Upper lobe of left lung (tissue), 6 donors: ENCODE measurements at regions not wholly inside any gene's neighbourhood (a gene's known extent, or its start where the extent isn't known, plus 50 kb on each side); places are given as distances from the start of the nearest gene placed in this dataset.

ENCODE experiments used
- ATAC-seq, 2 donors: fragments of 200-7000 bp; cut with Tn5 transposase; one replicate each; pipeline ENCODE4 v1.9.1; 2022; ENCODE audit warnings: mild to moderate bottlenecking in 2 of 2, moderate library complexity in 2 of 2; ENCODE audit not compliant: low FRiP score in 2 of 2
- DNase-seq, 2 donors: peaks; one replicate each; pipeline ENCODE4 v3.0.0-alpha.2; 2019 to 2020
- H3K27ac ChIP-seq, 4 donors: fragments of 200-600 bp; sonication (generic); one replicate each; pipeline ENCODE4 v1.5.1; 2016 to 2019
- H3K27me3 ChIP-seq, 4 donors: fragments of 200-600 bp; sonication (generic); one replicate each; pipeline ENCODE4 v1.5.1; 2017 to 2019
- H3K36me3 ChIP-seq, 4 donors: fragments of 200-600 bp; sonication (generic); one replicate each; pipeline ENCODE4 v1.5.1; 2016 to 2019
- H3K4me1 ChIP-seq, 4 donors: fragments of 200-600 bp; sonication (generic); one replicate each; pipeline ENCODE4 v1.5.1; 2018 to 2019
- H3K4me3 ChIP-seq, 4 donors: fragments of 200-600 bp; sonication (generic); one replicate each; pipeline ENCODE4 v1.5.1; 2017 to 2019; ENCODE audit warnings: mild to moderate bottlenecking in 2 of 4, moderate library complexity in 1 of 4
- H3K9me3 ChIP-seq, 4 donors: fragments of 200-600 bp; sonication (generic); one replicate each; pipeline ENCODE4 v1.5.1; 2018 to 2019
- CTCF ChIP-seq, 6 experiments: fragments of 450-650 bp in 4 of 6; fragments of 200-600 bp in 2 of 6; sonication (generic) in 2 of 6; IDR thresholded peaks; one replicate each; pipeline ENCODE4 v1.5.1; 2016 to 2019; ENCODE audit warnings: antibody characterized with exemption in 6 of 6
- EP300 ChIP-seq, 4 donors: sonication (generic); formaldehyde crosslinking; IDR thresholded peaks; one replicate each; pipeline ENCODE4 v1.5.1; 2017; ENCODE audit warnings: antibody characterized with exemption in 4 of 4, control low read depth in 2 of 4
- POLR2A ChIP-seq, 4 donors: fragments of 450-650 bp; IDR thresholded peaks; one replicate each; pipeline ENCODE4 v1.5.1; 2016 to 2017; ENCODE audit warnings: antibody characterized with exemption in 4 of 4, mild to moderate bottlenecking in 2 of 4
- POLR2AphosphoS5 ChIP-seq, 2 donors: sonication (generic); formaldehyde crosslinking; IDR thresholded peaks; one replicate each; pipeline ENCODE4 v1.5.1; 2017; ENCODE audit warnings: antibody characterized with exemption in 2 of 2
- WGBS, 2 donors: methylation state at CpG; one replicate each; pipeline ENCODE4 v1.1.5; 2017 to 2018; 5-methylcytosine and 5-hydroxymethylcytosine counted together
- donor health status: DM: no; HTN: no; CAD: no; lungs with moderate emphysema.
- donor health status: DM: no; HTN: yes; CAD: no; lungs with severe emphysema.

GRCh38 chr13:85930108-85930507, 130.9 kb upstream of the SLITRK6 start:
- no peaks in the 10 kb centered on the region for H3K36me3 ChIP-seq
- no peaks in the 10 kb centered on the region for H3K4me1 ChIP-seq
- no peak for TF ChIP-seq POLR2AphosphoS5 (IDR thresholded peaks at IDR 0.05)
- TF ChIP-seq CTCF (IDR thresholded peaks at IDR 0.05), result no peak
- TF ChIP-seq EP300 (IDR thresholded peaks at IDR 0.05), result no peak
- TF ChIP-seq POLR2A (IDR thresholded peaks at IDR 0.05), result no peak
- ATAC-seq (no peak), DNase-seq (no peak)
- H3K4me3 ChIP-seq, result no peak overlapping the region
- no peaks in the 10 kb centered on the region for H3K27me3 ChIP-seq
- H3K9me3 ChIP-seq, result peaks cover 0 to 7% (median 0%) of the 10 kb centered on the region in 4 donors
- H3K27ac ChIP-seq, result no peak overlapping the region
- 36 to 45% methylated on average over 2 of the region's 2 CpGs for WGBS, 2 donors

- H3K4me1 ChIP-seq, result no peaks in the 10 kb centered on the region
- 52 to 67% methylated on average over 1 of the region's 1 CpG for WGBS, 2 donors
- H3K27me3 ChIP-seq, result no peaks in the 10 kb centered on the region
- no peak overlapping the region for H3K4me3 ChIP-seq
- H3K36me3 ChIP-seq, result no peaks in the 10 kb centered on the region
- no peak for ATAC-seq
- peaks cover 0 to 4% (median 0%) of the 10 kb centered on the region in 4 donors for H3K9me3 ChIP-seq
- TF ChIP-seq EP300 (IDR thresholded peaks at IDR 0.05) (no peak), POLR2A (IDR thresholded peaks at IDR 0.05) (no peak), POLR2AphosphoS5 (IDR thresholded peaks at IDR 0.05) (no peak), CTCF (IDR thresholded peaks at IDR 0.05) (no peak)
- no peak for DNase-seq
- H3K27ac ChIP-seq, result no peak overlapping the region
These were observed 111.7 kb upstream of the SLITRK6 start for GRCh38 chr13:85910962-85911361.

GRCh38 chr13:85900521-85900920, 101.3 kb upstream of the SLITRK6 start:
- H3K27ac ChIP-seq, result no peak overlapping the region
- H3K9me3 ChIP-seq, result no peaks in the 10 kb centered on the region
- H3K4me3 ChIP-seq, result no peak overlapping the region
- DNase-seq (no peak), ATAC-seq (no peak)
- no peaks in the 10 kb centered on the region for H3K27me3 ChIP-seq
- TF ChIP-seq EP300 (IDR thresholded peaks at IDR 0.05) (no peak), CTCF (IDR thresholded peaks at IDR 0.05) (no peak), POLR2A (IDR thresholded peaks at IDR 0.05) (no peak), POLR2AphosphoS5 (IDR thresholded peaks at IDR 0.05) (no peak)
- H3K36me3 ChIP-seq, result no peaks in the 10 kb centered on the region
- no peaks in the 10 kb centered on the region for H3K4me1 ChIP-seq
- 75% methylated on average over 2 of the region's 2 CpGs for WGBS, 2 donors

GRCh38 chr13:85896516-85897450, 97.6 kb upstream of the SLITRK6 start:
- 73 to 90% methylated on average over 2 to 3 of the region's 3 CpGs for WGBS, 2 donors
- DNase-seq, result no peak
- H3K27ac ChIP-seq, result no peak overlapping the region
- no peak for TF ChIP-seq POLR2A (IDR thresholded peaks at IDR 0.05)
- H3K4me1 ChIP-seq, result no peaks in the 10 kb centered on the region
- H3K36me3 ChIP-seq, result no peaks in the 10 kb centered on the region
- no peaks in the 10 kb centered on the region for H3K9me3 ChIP-seq
- ATAC-seq, result peak in 1 of 2 donors; percentile 19
- no peaks in the 10 kb centered on the region for H3K27me3 ChIP-seq
- no peak overlapping the region for H3K4me3 ChIP-seq

GRCh38 chr13:85887406-85887805, 88.2 kb upstream of the SLITRK6 start:
- no peak for TF ChIP-seq POLR2A (IDR thresholded peaks at IDR 0.05)

GRCh38 chr13:85879014-85879413, 79.8 kb upstream of the SLITRK6 start:
- Histone ChIP-seq H3K9me3 (no peaks in the 10 kb centered on the region), H3K27me3 (no peaks in the 10 kb centered on the region), H3K36me3 (no peaks in the 10 kb centered on the region), H3K4me1 (no peaks in the 10 kb centered on the region), H3K4me3 (no peak overlapping the region), H3K27ac (no peak overlapping the region)
- ATAC-seq (no peak), DNase-seq (no peak)
- WGBS, 2 donors, result 77 to 78% methylated on average over 2 of the region's 2 CpGs
- TF ChIP-seq POLR2AphosphoS5 (IDR thresholded peaks at IDR 0.05), result no peak
- no peak for TF ChIP-seq EP300 (IDR thresholded peaks at IDR 0.05)
- TF ChIP-seq POLR2A (IDR thresholded peaks at IDR 0.05), result no peak
- TF ChIP-seq CTCF (IDR thresholded peaks at IDR 0.05), result no peak

More at GRCh38 chr13:85887406-85887805, 88.2 kb upstream of the SLITRK6 start:
- Histone ChIP-seq H3K9me3 (no peaks in the 10 kb centered on the region), H3K36me3 (no peaks in the 10 kb centered on the region), H3K27ac (no peak overlapping the region), H3K4me1 (no peaks in the 10 kb centered on the region), H3K27me3 (no peaks in the 10 kb centered on the region), H3K4me3 (no peak overlapping the region)
- DNase-seq, result no peak
- 60 to 67% methylated on average over 1 of the region's 1 CpG for WGBS, 2 donors
- no peak for ATAC-seq
